Trophoblast cell (in vitro differentiated cells and primary cell): ENCODE measurements at regions not wholly inside any gene's neighbourhood (a gene's known extent, or its start where the extent isn't known, plus 50 kb on each side); places are given as distances from the start of the nearest gene placed in this dataset.

Experiments
- DNase-seq, 2 donors: peaks; one replicate each; pipeline ENCODE4 v3.0.0-alpha.2; 2016
- H2AFZ ChIP-seq: 2 replicates; pipeline ENCODE4 v1.6.1; 2013; ENCODE audit warnings: low read length, moderate library complexity, mild to moderate bottlenecking; ENCODE audit not compliant: insufficient read depth, poor library complexity
- H2AK5ac ChIP-seq: 2 replicates; pipeline ENCODE4 v1.6.1; 2013; ENCODE audit warnings: mild to moderate bottlenecking, low read length
- H2BK120ac ChIP-seq: 2 replicates; pipeline ENCODE4 v1.6.1; 2013; ENCODE audit warnings: low read length, mild to moderate bottlenecking, moderate library complexity; ENCODE audit not compliant: insufficient read depth, poor library complexity
- H2BK12ac ChIP-seq: 2 replicates; pipeline ENCODE4 v1.6.1; 2013; ENCODE audit warnings: mild to moderate bottlenecking, low read length, moderate library complexity
- H2BK5ac ChIP-seq: 2 replicates; pipeline ENCODE4 v1.6.1; 2013; ENCODE audit warnings: low read length, low read depth, moderate library complexity, mild to moderate bottlenecking; ENCODE audit not compliant: poor library complexity
- H3K14ac ChIP-seq: 2 replicates; pipeline ENCODE4 v1.6.1; 2013; ENCODE audit warnings: mild to moderate bottlenecking, low read length
- H3K18ac ChIP-seq: 2 replicates; pipeline ENCODE4 v1.6.1; 2013; ENCODE audit warnings: mild to moderate bottlenecking, low read length
- H3K23ac ChIP-seq: 2 replicates; pipeline ENCODE4 v1.6.1; 2013; ENCODE audit warnings: low read length
- H3K27ac ChIP-seq: 2 replicates; pipeline ENCODE4 v1.5.1; 2013; ENCODE audit warnings: low read depth, mild to moderate bottlenecking, inconsistent platforms, low read length, moderate library complexity
- H3K27me3 ChIP-seq: 2 replicates; pipeline ENCODE4 v1.6.1; 2013; ENCODE audit warnings: inconsistent platforms, mild to moderate bottlenecking, low read length, moderate library complexity; ENCODE audit not compliant: insufficient read depth
- H3K36me3 ChIP-seq, 2 experiments: 1 replicate in 1 of 2; 2 replicates in 1 of 2; pipeline ENCODE4 v1.6.1; 2013; ENCODE audit warnings: low read length in 2 of 2, mild to moderate bottlenecking in 2 of 2, moderate library complexity in 1 of 2; ENCODE audit not compliant: insufficient read depth in 2 of 2, control insufficient read depth in 1 of 2
- H3K4ac ChIP-seq: 2 replicates; pipeline ENCODE4 v1.6.1; 2013; ENCODE audit warnings: low read depth, mild to moderate bottlenecking, low read length, moderate library complexity
- H3K4me1 ChIP-seq, 2 experiments: 1 replicate in 1 of 2; 2 replicates in 1 of 2; pipeline ENCODE4 v1.6.1; 2013; ENCODE audit warnings: low read length in 2 of 2, mild to moderate bottlenecking in 2 of 2, moderate library complexity in 1 of 2; ENCODE audit not compliant: insufficient read depth in 2 of 2, control insufficient read depth in 1 of 2
- H3K4me2 ChIP-seq: 2 replicates; pipeline ENCODE4 v1.6.1; 2013; ENCODE audit warnings: inconsistent platforms, mild to moderate bottlenecking, low read length, moderate library complexity
- H3K4me3 ChIP-seq: 2 replicates; pipeline ENCODE4 v1.5.1; 2013; ENCODE audit warnings: mild to moderate bottlenecking, low read depth, low read length, inconsistent platforms
- H3K79me1 ChIP-seq: one replicate; pipeline ENCODE4 v1.6.1; 2013; ENCODE audit warnings: low read length
- H3K79me2 ChIP-seq: 2 replicates; pipeline ENCODE4 v1.6.1; 2013; ENCODE audit warnings: low read length, mild to moderate bottlenecking; ENCODE audit not compliant: control insufficient read depth, insufficient read depth, poor library complexity
- H3K9ac ChIP-seq: 2 replicates; pipeline ENCODE4 v1.6.1; 2013; ENCODE audit warnings: mild to moderate bottlenecking, low read length
- H3K9me3 ChIP-seq: 2 replicates; pipeline ENCODE4 v1.6.1; 2013; ENCODE audit warnings: low read depth, mild to moderate bottlenecking, control low read depth, inconsistent platforms, low read length; ENCODE audit not compliant: insufficient read depth
- H4K12ac ChIP-seq: 2 replicates; pipeline ENCODE4 v1.6.1; 2013; ENCODE audit warnings: low read depth, mild to moderate bottlenecking, low read length, moderate library complexity
- H4K8ac ChIP-seq: 2 replicates; pipeline ENCODE4 v1.6.1; 2013; ENCODE audit warnings: low read depth, mild to moderate bottlenecking, low read length, moderate library complexity
- H4K91ac ChIP-seq: one replicate; pipeline ENCODE4 v1.6.1; 2013; ENCODE audit warnings: low read depth, mild to moderate bottlenecking, low read length, moderate library complexity
- WGBS: extraction: QIAGEN DNeasy Blood & Tissue Kit; methylation state at CpG from one replicate; pipeline ENCODE4 v1.1.7; 2013; ENCODE audit warnings: missing lambda C conversion rate; ENCODE audit not compliant: insufficient read length, insufficient coverage; ENCODE audit errors: extremely low coverage; 5-methylcytosine and 5-hydroxymethylcytosine counted together

GRCh38 chr3:167188592-167188991, 191.5 kb downstream of the ZBBX start:
- no peak overlapping the region for H4K12ac ChIP-seq
- no peak overlapping the region for H2AK5ac ChIP-seq
- H2BK120ac ChIP-seq, result no peak overlapping the region
- H3K9ac ChIP-seq, result no peak overlapping the region
- no peak overlapping the region for H3K23ac ChIP-seq
- no peak overlapping the region for H3K14ac ChIP-seq
- no peaks in the 10 kb centered on the region for H3K79me1 ChIP-seq
- H4K8ac ChIP-seq, result no peak overlapping the region
- no peak overlapping the region for H3K4me3 ChIP-seq
- H3K79me2 ChIP-seq, result no peaks in the 10 kb centered on the region
- H2BK12ac ChIP-seq, result no peak overlapping the region
- H2AFZ ChIP-seq, result no peak overlapping the region
- no peak overlapping the region for H3K27ac ChIP-seq
- no peaks in the 10 kb centered on the region for H3K4me1 ChIP-seq
- H3K36me3 ChIP-seq, result peaks cover 0 to 2% of the 10 kb centered on the region in 2 experiments
- no peak overlapping the region for H3K4ac ChIP-seq
- H3K18ac ChIP-seq, result no peak overlapping the region
- DNase-seq, result no peak
- H3K4me2 ChIP-seq, result no peak overlapping the region
- no peaks in the 10 kb centered on the region for H3K9me3 ChIP-seq
- H4K91ac ChIP-seq, result no peak overlapping the region
- no peaks in the 10 kb centered on the region for H3K27me3 ChIP-seq
- no peak overlapping the region for H2BK5ac ChIP-seq

GRCh38 chr3:167187221-167187620, 192.9 kb downstream of the ZBBX start:
- no peak overlapping the region for H4K12ac ChIP-seq
- no peak overlapping the region for H2AFZ ChIP-seq
- no peaks in the 10 kb centered on the region for H3K4me1 ChIP-seq
- H4K8ac ChIP-seq, result no peak overlapping the region
- H3K27me3 ChIP-seq, result no peaks in the 10 kb centered on the region
- no peak overlapping the region for H2BK12ac ChIP-seq
- no peak overlapping the region for H2BK120ac ChIP-seq
- H3K4me2 ChIP-seq, result no peak overlapping the region
- H3K9ac ChIP-seq, result no peak overlapping the region
- peaks cover 0 to 3% of the 10 kb centered on the region in 2 experiments for H3K36me3 ChIP-seq
- no peaks in the 10 kb centered on the region for H3K9me3 ChIP-seq
- H3K4me3 ChIP-seq, result no peak overlapping the region
- no peak overlapping the region for H3K27ac ChIP-seq
- H3K23ac ChIP-seq, result no peak overlapping the region
- H2AK5ac ChIP-seq, result no peak overlapping the region
- H3K79me2 ChIP-seq, result no peaks in the 10 kb centered on the region
- no peak overlapping the region for H3K14ac ChIP-seq
- H3K79me1 ChIP-seq, result no peaks in the 10 kb centered on the region
- no peak overlapping the region for H4K91ac ChIP-seq
- no peak overlapping the region for H2BK5ac ChIP-seq
- H3K18ac ChIP-seq, result no peak overlapping the region
- H3K4ac ChIP-seq, result no peak overlapping the region
- no CpG with 5 or more reads among the region's 2 CpGs for WGBS
- no peak for DNase-seq

GRCh38 chr3:167184511-167184910, 195.6 kb downstream of the ZBBX start:
- H3K79me2 ChIP-seq, result no peaks in the 10 kb centered on the region
- H4K8ac ChIP-seq, result no peak overlapping the region
- no CpG with 5 or more reads among the region's 3 CpGs for WGBS
- no peak overlapping the region for H3K14ac ChIP-seq
- peak in 1 of 2 donors; percentile 4 for DNase-seq
- H3K4me2 ChIP-seq, result no peak overlapping the region
- no peak overlapping the region for H3K4ac ChIP-seq
- H2AFZ ChIP-seq, result no peak overlapping the region
- H2BK12ac ChIP-seq, result no peak overlapping the region
- no peak overlapping the region for H2AK5ac ChIP-seq
- H3K4me1 ChIP-seq, result no peaks in the 10 kb centered on the region
- H2BK120ac ChIP-seq, result no peak overlapping the region
- H3K23ac ChIP-seq, result no peak overlapping the region
- no peak overlapping the region for H3K18ac ChIP-seq
- no peaks in the 10 kb centered on the region for H3K79me1 ChIP-seq
- no peak overlapping the region for H2BK5ac ChIP-seq
- no peak overlapping the region for H3K9ac ChIP-seq
- H4K12ac ChIP-seq, result no peak overlapping the region
- H3K4me3 ChIP-seq, result no peak overlapping the region
- no peak overlapping the region for H3K27ac ChIP-seq
- no peak overlapping the region for H4K91ac ChIP-seq
- no peaks in the 10 kb centered on the region for H3K27me3 ChIP-seq
- H3K9me3 ChIP-seq, result no peaks in the 10 kb centered on the region
- peaks cover 0 to 1% of the 10 kb centered on the region in 2 experiments for H3K36me3 ChIP-seq

- H4K12ac ChIP-seq, result no peak overlapping the region
- no peak overlapping the region for H3K4me2 ChIP-seq
- no peak overlapping the region for H3K4me3 ChIP-seq
- H4K91ac ChIP-seq, result no peak overlapping the region
- no peaks in the 10 kb centered on the region for H3K4me1 ChIP-seq
- no peak overlapping the region for H3K4ac ChIP-seq
- DNase-seq, result no peak
- H3K23ac ChIP-seq, result no peak overlapping the region
- H3K9me3 ChIP-seq, result peaks cover 2% of the 10 kb centered on the region
- H3K14ac ChIP-seq, result no peak overlapping the region
- no peak overlapping the region for H2BK5ac ChIP-seq
- no peak overlapping the region for H3K27ac ChIP-seq
- no peak overlapping the region for H3K9ac ChIP-seq
- H2BK120ac ChIP-seq, result no peak overlapping the region
- H2AK5ac ChIP-seq, result no peak overlapping the region
- no CpG with 5 or more reads among the region's 1 CpG for WGBS
- H4K8ac ChIP-seq, result no peak overlapping the region
- no peaks in the 10 kb centered on the region for H3K79me2 ChIP-seq
- no peaks in the 10 kb centered on the region for H3K79me1 ChIP-seq
- H2BK12ac ChIP-seq, result no peak overlapping the region
- no peak overlapping the region for H3K18ac ChIP-seq
- H3K27me3 ChIP-seq, result no peaks in the 10 kb centered on the region
- no peaks in the 10 kb centered on the region for H3K36me3 ChIP-seq
- no peak overlapping the region for H2AFZ ChIP-seq
Observed at GRCh38 chr3:167172377-167172776, 207.7 kb downstream of the ZBBX start.
